DMS114 treated with DMSO at 0.1 percent for 48 hours (cell line): ENCODE measurements at regions not wholly inside any gene's neighbourhood (a gene's known extent, or its start where the extent isn't known, plus 50 kb on each side); places are given as distances from the start of the nearest gene placed in this dataset.
"Not testable (repeated sequence)": the region's sequence is repeated elsewhere in the genome, so short reads cannot be mapped to it uniquely, and the experiment has no call there.

Experiments
- DNase-seq: peaks from one replicate; lab custom pipeline; 2025; ENCODE audit not compliant: unreplicated experiment; lab: John Stamatoyannopoulos, UW

DNA sequence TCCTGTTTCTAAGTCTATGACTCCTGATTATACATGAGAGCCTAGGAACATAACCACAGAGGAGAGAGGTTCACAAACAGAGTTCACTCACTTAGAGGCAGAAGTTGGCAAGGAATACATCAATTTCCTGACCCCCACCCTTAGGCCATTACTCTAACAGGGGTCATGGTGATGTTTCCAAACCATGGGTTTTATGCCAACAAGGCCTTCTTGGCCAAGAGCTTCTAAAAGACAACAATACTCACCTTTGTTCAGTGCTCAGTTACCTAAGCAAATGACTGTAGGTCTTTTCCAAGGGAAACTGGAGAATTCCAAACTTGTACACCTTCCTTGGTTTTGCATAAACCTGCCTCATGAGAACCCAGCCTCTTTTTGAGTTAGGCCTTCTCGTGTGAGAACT is 52.6 kb downstream of the ERICH4 start:
- DNase-seq = no peak

DNA sequence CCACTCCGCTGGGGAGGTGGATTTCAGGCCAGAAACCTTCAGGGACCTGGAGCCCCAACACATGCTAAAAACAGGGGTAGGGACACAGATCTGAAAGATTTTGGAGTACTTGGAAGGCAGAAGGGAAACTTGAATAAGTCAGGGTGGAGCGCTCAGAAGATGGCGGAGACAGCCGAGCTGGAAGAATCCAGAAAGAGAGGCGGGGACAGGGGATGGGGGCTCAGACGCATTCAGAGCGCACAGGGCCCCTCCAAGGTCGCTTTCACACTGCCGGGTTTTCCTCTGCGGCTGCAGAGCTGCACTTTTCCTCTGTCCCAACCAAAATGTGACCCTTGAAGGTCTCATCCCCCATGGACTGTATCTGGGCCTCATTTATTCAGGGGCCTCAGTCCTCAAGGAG is 56.9 kb downstream of the ERICH4 start:
- no peak for DNase-seq

DNA sequence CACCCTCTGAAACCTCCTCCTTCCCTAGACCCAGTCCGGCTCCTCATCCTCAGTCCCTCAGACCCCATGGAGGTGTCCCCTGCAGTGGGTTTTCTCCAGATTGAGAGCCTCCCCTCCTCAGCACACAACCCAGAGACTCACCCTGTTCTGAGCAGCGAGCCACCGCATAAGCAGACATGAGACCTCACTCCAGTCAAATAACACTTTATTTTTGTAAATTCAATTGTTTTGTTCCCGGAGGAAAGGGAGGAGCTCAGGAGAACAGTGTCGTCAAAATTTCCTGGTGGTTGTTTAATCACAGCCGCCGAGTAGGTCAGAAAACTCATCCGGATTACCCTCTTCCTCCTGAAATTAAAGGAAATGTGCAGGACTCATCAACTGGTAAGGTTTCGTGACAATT is 57.5 kb downstream of the ERICH4 start:
- no peak for DNase-seq

DNA sequence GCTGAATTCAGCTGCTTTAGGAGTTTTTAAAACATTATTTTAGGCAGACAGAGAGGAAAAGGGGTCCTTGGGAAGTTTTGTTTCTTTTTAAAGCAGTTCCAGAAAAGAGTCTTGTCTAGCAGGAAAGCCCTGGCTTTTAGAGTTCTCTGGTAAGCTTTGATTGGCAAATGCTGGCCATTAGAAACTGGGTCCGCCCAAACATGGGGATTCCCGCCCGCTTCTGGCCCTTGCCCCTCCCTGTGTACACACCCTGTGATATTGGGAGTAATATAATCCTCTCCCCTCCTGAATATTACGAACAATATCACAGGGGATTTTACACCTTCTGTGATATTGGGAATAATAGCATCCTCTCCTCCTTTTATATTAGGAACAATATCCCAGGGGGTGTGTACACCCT is 58.9 kb downstream of the ERICH4 start:
- no peak for DNase-seq

DNA sequence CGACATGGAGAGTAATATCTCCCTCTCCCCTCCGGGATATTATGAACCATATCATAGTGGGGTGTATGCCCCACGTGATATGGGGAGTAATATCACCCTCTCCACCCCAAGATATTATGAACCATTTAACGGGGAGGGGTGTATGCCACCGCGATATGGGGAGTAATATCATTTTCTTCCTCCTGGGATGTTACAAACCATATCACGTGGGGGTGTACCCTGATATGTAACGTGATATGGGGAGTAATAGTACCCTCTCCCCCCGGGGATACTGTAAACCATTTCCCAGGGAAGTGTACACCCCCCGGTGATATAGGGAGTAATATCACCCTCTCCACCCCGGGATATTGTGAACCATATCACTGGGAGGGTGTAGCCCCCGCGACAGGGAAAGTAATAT is 62.1 kb downstream of the ERICH4 start:
- no peak for DNase-seq

DNA sequence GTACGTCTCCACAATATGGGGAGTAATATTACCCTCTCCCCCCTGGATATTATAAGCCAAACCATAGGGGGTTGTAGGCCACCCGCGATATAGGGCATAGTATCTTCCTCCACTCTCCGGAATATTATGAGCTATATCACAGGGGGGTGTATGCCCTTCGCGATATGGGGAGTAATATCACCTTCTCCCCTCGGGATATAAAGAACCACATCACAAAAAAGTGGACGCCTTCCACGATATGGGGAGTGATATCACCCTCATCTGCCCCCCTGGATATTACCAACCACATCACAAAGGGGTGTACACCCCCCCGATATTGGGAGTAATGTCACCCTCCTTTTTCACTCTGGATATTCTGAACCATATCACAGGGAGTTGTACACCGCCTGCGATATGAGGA is 65.5 kb upstream of the CEACAM21 start:
- DNase-seq = no peak

DNA sequence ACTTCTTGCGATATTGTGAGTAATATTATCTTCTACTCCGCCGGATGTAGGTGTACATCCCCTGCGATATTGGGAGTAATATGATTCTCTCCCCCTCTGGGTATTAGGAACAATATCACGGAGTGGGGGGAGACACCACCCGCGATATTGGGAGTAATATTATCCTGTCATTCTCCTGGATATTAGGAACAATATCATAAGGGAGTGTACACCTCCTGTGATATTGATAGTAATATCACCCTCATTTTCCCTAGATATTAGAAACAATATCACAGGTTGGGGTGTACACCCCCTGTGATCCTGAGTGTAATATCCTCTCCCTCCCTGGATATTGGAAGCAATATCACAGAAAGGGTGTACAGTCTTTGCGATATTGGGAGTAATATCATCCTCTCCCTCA is 64.3 kb upstream of the CEACAM21 start:
- DNase-seq = no peak

DNA sequence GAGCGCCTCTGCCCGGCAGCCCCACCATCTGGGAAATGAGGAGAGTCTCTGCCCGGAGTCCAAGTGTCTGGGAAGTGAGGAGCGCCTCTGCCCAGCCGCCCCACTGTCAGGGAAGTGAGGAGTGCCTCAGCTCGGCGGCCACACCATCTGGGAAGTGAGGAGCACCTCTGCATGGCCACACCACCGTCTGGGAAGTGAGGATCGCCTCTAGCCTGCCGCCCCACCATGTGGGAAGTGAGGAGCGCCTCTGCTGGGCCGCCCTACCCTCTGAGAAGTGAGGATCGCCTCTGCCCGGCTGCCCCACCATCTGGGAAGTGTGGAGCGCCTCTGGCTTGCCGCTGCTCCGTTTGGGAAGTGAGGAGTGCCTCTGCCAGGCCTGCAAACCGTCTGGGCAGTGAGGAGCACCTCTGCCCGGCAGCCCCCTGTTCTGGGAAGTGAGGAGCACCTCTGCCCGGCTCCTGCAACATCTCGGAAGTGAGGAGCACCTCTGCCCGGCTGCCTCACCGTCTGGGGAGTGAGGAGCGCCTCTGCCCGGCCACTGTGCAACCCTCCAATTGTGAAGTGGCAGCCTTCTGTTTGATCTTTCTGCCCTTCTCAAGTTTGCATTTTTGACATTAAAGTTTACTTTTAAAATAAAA is 60.8 kb upstream of the CEACAM21 start:
- DNase-seq = no peak

DNA sequence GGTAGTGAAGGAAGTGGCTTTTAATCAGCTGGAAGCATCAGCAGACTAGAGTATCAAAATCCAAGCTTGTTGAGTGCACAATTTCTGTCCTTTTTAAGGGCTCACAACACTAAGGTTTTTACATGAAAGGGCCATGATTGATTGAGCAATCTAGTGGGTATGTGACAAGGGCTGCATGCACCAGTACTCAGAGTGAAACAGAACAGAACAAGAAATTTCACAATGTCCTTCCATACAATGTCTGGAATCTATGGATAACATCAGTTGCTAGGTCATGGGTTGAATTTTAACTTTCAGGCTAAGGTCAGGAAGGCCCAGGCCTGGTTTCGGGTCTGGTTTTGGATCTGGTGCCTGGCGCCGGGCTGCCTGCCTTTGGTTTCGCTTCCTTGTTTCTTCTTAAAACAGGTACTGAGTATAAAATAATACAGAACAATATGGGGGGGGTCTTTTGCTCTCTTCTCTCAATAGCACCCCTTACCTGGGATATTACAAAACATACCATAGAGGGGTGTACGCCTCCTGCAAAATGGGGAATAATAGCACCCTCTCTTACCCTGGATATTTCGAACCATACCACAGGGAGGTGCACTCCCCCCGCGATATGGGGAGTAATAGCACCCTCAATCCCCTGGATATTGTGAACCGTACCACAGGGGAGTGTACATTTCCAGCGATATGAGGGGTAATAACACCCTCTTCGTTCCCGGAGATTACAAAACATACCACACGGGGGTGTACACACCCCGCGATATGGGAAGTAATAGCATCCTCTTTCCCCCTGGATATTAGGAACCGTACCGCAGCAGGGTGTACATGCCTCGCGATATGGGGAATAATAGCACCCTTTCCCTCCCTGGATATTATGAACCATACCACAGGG is 59.4 kb upstream of the CEACAM21 start:
- DNase-seq = not testable (repeated sequence)

DNA sequence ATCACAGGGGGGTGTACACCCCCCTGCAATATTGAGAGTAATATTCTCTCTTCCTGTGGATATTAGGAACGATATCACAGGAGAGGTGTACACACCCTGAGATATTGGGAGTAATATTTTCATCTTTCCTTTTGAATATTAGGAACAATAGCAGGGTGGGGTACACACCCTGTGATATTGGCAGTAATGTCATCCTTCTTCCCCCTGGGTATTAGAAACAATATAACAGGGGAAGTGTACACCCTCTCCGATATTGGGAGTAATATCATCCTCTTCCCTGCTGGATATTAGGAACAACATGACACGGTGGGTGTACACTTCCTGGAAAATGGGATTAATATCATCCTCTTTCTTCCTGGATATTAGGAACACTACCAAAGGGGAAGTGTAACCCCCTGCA is 57.8 kb upstream of the CEACAM21 start:
- DNase-seq = no peak

DNA sequence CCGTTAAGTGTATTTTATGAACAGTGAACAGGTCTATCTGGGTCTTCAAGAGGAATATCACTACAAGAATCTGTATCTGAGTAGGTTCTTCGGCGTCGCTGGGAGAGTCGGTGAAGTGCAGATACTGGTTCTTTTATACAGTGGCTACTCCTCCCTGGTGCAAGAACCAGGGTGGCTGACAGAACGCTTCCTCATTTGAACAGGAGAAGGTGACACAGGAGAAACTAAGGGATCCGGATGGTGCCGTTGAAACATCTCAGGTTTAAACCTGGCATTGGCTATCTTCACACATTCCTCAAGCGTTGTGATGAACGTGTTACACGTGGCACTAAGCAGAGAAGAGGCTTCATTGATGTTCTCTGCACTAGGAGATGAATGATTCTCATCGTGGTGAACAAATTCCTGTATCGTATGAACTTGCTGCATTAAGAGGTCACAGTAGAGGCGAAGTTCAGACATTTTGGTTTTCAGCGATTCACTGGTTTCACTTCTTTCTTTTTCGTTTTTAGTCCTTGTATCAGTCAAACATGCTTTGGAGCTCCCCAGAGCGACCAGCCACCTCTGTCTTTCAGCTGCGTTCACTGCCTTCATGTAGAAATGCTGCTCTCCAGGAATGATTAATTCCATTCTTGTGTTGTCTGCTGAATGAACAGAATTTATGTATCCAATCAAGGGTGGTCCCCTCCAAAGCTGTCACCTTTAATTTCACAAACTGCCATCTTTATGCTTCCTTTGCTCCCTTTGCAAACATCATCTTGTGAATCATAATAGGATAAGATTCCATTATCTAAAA is 54.6 kb upstream of the CEACAM21 start:
- DNase-seq = peak; percentile 28

DNA sequence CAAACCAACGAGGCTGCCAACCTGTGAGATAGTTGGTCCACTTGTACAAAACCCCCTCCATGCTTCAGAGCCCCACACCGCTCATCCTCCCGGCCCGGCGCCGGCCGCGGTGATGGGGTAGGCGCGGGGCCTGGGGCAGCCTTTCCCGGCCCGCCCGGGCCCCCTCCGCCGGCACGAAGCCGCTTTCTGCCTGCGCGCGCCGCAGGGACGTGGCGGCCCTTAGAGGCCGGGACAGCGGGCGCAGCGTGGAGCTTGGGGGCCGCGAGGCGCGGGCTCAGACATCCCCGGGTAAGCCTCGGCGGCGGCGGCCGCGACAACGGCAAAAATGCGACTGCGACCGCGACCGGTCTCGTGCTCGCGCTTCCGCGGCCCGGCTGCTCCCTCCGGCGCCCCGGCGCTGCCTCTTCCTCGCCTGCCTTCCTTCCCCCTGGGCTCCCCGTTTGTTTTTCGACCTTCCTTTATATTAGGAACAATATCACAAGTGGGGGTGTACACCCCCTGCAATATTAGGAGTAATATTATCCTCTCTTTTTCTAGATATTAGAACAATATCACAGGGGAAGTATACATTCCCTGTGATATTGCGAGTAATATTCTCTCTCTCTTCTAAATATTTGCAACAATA is 53.9 kb upstream of the CEACAM21 start:
- no peak for DNase-seq

DNA sequence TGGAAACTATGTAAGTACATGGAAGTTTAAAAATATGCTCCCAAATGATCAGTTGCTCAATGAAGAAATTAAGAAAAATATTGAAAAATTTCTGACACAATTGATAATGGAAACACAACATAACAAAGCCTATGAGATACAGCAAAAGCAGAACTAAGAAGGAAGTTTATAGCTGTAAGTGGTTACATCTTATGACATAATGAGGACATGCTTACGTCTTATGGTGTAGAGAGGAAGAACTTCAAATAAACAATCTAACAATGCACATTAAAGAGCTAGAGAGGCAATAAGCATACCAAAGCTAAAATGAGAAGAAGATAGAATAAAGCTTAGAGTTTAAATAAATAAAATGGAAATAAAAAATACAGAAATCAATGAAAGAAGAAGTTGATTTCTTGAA is 50.0 kb upstream of the CEACAM21 start:
- no peak for DNase-seq
